Renal cortical epithelial cell (primary cell): ENCODE measurements at regions not wholly inside any gene's neighbourhood (a gene's known extent, or its start where the extent isn't known, plus 50 kb on each side); places are given as distances from the start of the nearest gene placed in this dataset.
A peak's percentile ranks its signal among the peaks of the same experiment; 100 is the strongest.
"Not testable (repeated sequence)": the region's sequence is repeated elsewhere in the genome, so short reads cannot be mapped to it uniquely, and the experiment has no call there.

Experiments used
- DNase-seq: peaks from one replicate; pipeline ENCODE4 v3.0.0-alpha.2; 2011; ENCODE audit warnings: low read depth

GRCh38 chr1:65062339-65062738, 85.7 kb upstream of the AK4 start:
- DNase-seq: no peak

- DNase-seq: peak; percentile 36
Measured at GRCh38 chr1:65063025-65063424, 85.0 kb upstream of the AK4 start.

GRCh38 chr1:65064981-65065380, 83.0 kb upstream of the AK4 start:
- no peak for DNase-seq

GRCh38 chr1:65065524-65066418, 82.2 kb upstream of the AK4 start:
- DNase-seq: no peak

- DNase-seq: no peak
Measured at GRCh38 chr1:65066419-65066765, 81.6 kb upstream of the AK4 start.

- peak; percentile 45 for DNase-seq
Measured at GRCh38 chr1:65066766-65067490, 81.1 kb upstream of the AK4 start.

GRCh38 chr1:65067491-65068201, 80.4 kb upstream of the AK4 start:
- DNase-seq: peak; percentile 75

- peak; percentile 28 for DNase-seq
Measured at GRCh38 chr1:65068202-65069010, 79.6 kb upstream of the AK4 start.

- no peak for DNase-seq
Measured at GRCh38 chr1:65069011-65069565, 78.9 kb upstream of the AK4 start.

- DNase-seq: no peak
Measured at GRCh38 chr1:65072845-65073244, 75.2 kb upstream of the AK4 start.

GRCh38 chr1:65075123-65075976, 72.7 kb upstream of the AK4 start:
- peak; percentile 72 for DNase-seq

- no peak for DNase-seq
Measured at GRCh38 chr1:65077369-65077768, 70.6 kb upstream of the AK4 start.

- peak; percentile 76 for DNase-seq
Measured at GRCh38 chr1:65079941-65080340, 68.1 kb upstream of the AK4 start.

GRCh38 chr1:65082346-65083040, 65.5 kb upstream of the AK4 start:
- peak; percentile 27 for DNase-seq

- DNase-seq: peak; percentile 74
Measured at GRCh38 chr1:65083263-65083896, 64.6 kb upstream of the AK4 start.

GRCh38 chr1:65084066-65084465, 63.9 kb upstream of the AK4 start:
- no peak for DNase-seq

GRCh38 chr1:65087519-65087918, 60.5 kb upstream of the AK4 start:
- not testable (repeated sequence) for DNase-seq

- DNase-seq: no peak
Measured at GRCh38 chr1:65090406-65090805, 57.6 kb upstream of the AK4 start.

GRCh38 chr1:65092691-65093090, 55.3 kb upstream of the AK4 start:
- no peak for DNase-seq
